ENCODE measurements at regions not wholly inside any gene's neighbourhood (a gene's known extent, or its start where the extent isn't known, plus 50 kb on each side); places are given as distances from the start of the nearest gene placed in this dataset.

- no peak for TF ChIP-seq HDGF (IDR thresholded peaks at IDR 0.05; ENCODE audit: borderline replicate concordance)
- no peak for TF ChIP-seq CTBP1 (IDR thresholded peaks at IDR 0.05; ENCODE audit: borderline replicate concordance)
- no peak for TF ChIP-seq ARNT (IDR thresholded peaks at IDR 0.05)
- TF ChIP-seq BHLHE40 (IDR thresholded peaks at IDR 0.05; ENCODE audit: borderline replicate concordance), result no peak
- no peak for TF ChIP-seq FOXA1 (IDR thresholded peaks at IDR 0.05)
- TF ChIP-seq SUZ12 (IDR thresholded peaks at IDR 0.05), result no peak
These were observed 105.1 kb downstream of the RPS29 start for GRCh38 chr14:49480979-49481498.

All from HEK293T (cell line).